Parathyroid adenoma (tissue), 2 donors: ENCODE measurements at regions not wholly inside any gene's neighbourhood (a gene's known extent, or its start where the extent isn't known, plus 50 kb on each side); places are given as distances from the start of the nearest gene placed in this dataset.

Experiments used
- H2AFZ ChIP-seq: fragments of 300-600 bp; sonication (generic); one replicate; pipeline ENCODE4 v1.7.0; 2017; ENCODE audit warnings: antibody characterized with exemption, mild to moderate bottlenecking
- H3K27ac ChIP-seq: fragments of 300-600 bp; sonication (generic); one replicate; pipeline ENCODE4 v1.7.0; 2017
- H3K27me3 ChIP-seq: fragments of 300-600 bp; sonication (generic); one replicate; pipeline ENCODE4 v1.7.0; 2017; ENCODE audit warnings: low read length; ENCODE audit not compliant: control insufficient read depth, insufficient read depth
- H3K36me3 ChIP-seq: fragments of 300-600 bp; sonication (generic); one replicate; pipeline ENCODE4 v1.7.0; 2017; ENCODE audit warnings: low read length; ENCODE audit not compliant: control insufficient read depth, insufficient read depth
- H3K4me1 ChIP-seq: fragments of 300-600 bp; sonication (generic); one replicate; pipeline ENCODE4 v1.7.0; 2017; ENCODE audit warnings: control low read depth
- H3K4me2 ChIP-seq: fragments of 300-600 bp; sonication (generic); one replicate; pipeline ENCODE4 v1.7.0; 2017; ENCODE audit warnings: low read length
- H3K4me3 ChIP-seq: fragments of 300-600 bp; sonication (generic); one replicate; pipeline ENCODE4 v1.7.0; 2017; ENCODE audit warnings: low read depth, low read length
- H3K79me2 ChIP-seq: fragments of 300-600 bp; sonication (generic); one replicate; pipeline ENCODE4 v1.7.0; 2017; ENCODE audit warnings: control low read depth
- H3K9ac ChIP-seq: fragments of 300-600 bp; sonication (generic); one replicate; pipeline ENCODE4 v1.7.0; 2017; ENCODE audit warnings: mild to moderate bottlenecking
- H3K9me3 ChIP-seq: fragments of 300-600 bp; sonication (generic); one replicate; pipeline ENCODE4 v1.7.0; 2017; ENCODE audit warnings: low read length; ENCODE audit not compliant: control insufficient read depth
- CTCF ChIP-seq: fragments of 300-600 bp; sonication (generic); IDR thresholded peaks from one replicate; pipeline ENCODE4 v1.7.0; 2017; ENCODE audit warnings: antibody characterized with exemption, mild to moderate bottlenecking
- donor health status: primary hyperparathyroidism.

GRCh38 chr3:5645692-5646410 is 458.3 kb downstream of the EDEM1 start:
- Histone ChIP-seq H3K4me2 (no peak overlapping the region), H3K36me3 (no peaks in the 10 kb centered on the region), H2AFZ (no peak overlapping the region), H3K4me3 (no peak overlapping the region), H3K27me3 (no peaks in the 10 kb centered on the region), H3K79me2 (no peaks in the 10 kb centered on the region), H3K9me3 (no peaks in the 10 kb centered on the region), H3K27ac (no peak overlapping the region), H3K4me1 (no peaks in the 10 kb centered on the region), H3K9ac (no peak overlapping the region)
- TF ChIP-seq CTCF: no peak

GRCh38 chr3:5650303-5650702 is 462.8 kb downstream of the EDEM1 start:
- TF ChIP-seq CTCF: no peak
- no peaks in the 10 kb centered on the region for H3K27me3 ChIP-seq
- no peaks in the 10 kb centered on the region for H3K36me3 ChIP-seq
- H3K79me2 ChIP-seq: no peaks in the 10 kb centered on the region
- no peak overlapping the region for H3K4me2 ChIP-seq
- no peak overlapping the region for H3K9ac ChIP-seq
- H3K4me1 ChIP-seq: no peaks in the 10 kb centered on the region
- no peak overlapping the region for H3K4me3 ChIP-seq
- H3K9me3 ChIP-seq: no peaks in the 10 kb centered on the region
- H2AFZ ChIP-seq: no peak overlapping the region
- no peak overlapping the region for H3K27ac ChIP-seq

GRCh38 chr3:5651351-5651750 is 463.8 kb downstream of the EDEM1 start:
- Histone ChIP-seq H2AFZ (no peak overlapping the region), H3K4me1 (no peaks in the 10 kb centered on the region), H3K9me3 (no peaks in the 10 kb centered on the region), H3K4me3 (no peak overlapping the region), H3K79me2 (no peaks in the 10 kb centered on the region), H3K36me3 (no peaks in the 10 kb centered on the region), H3K9ac (no peak overlapping the region), H3K27ac (no peak overlapping the region), H3K4me2 (no peak overlapping the region), H3K27me3 (no peaks in the 10 kb centered on the region)
- no peak for TF ChIP-seq CTCF

GRCh38 chr3:5653426-5654143 is 466.1 kb downstream of the EDEM1 start:
- no peak overlapping the region for H3K9ac ChIP-seq
- H2AFZ ChIP-seq: no peak overlapping the region
- H3K4me3 ChIP-seq: no peak overlapping the region
- H3K27ac ChIP-seq: no peak overlapping the region
- H3K9me3 ChIP-seq: peaks cover 3% of the 10 kb centered on the region
- no peaks in the 10 kb centered on the region for H3K27me3 ChIP-seq
- H3K4me1 ChIP-seq: no peaks in the 10 kb centered on the region
- no peaks in the 10 kb centered on the region for H3K36me3 ChIP-seq
- H3K79me2 ChIP-seq: no peaks in the 10 kb centered on the region
- no peak for TF ChIP-seq CTCF
- no peak overlapping the region for H3K4me2 ChIP-seq
